H1 (cell line): ENCODE measurements at regions not wholly inside any gene's neighbourhood (a gene's known extent, or its start where the extent isn't known, plus 50 kb on each side); places are given as distances from the start of the nearest gene placed in this dataset.

Experiments used
- CTCF ChIA-PET: fragments of 300-600 bp; sonication (Branson Sonifier 250); formaldehyde crosslinking; loops from one replicate; lab custom pipeline; 2021; ENCODE audit not compliant: partially characterized antibody; lab: Charles Lee
- POLR2A ChIA-PET: fragments of 300-600 bp; sonication (Branson Sonifier 250); formaldehyde crosslinking; loops from one replicate; lab custom pipeline; 2021; ENCODE audit warnings: inconsistent platforms; ENCODE audit not compliant: partially characterized antibody; lab: Charles Lee
- DNase-seq, 2 experiments: peaks; one replicate each; pipeline versions ENCODE4 v3.0.0 to v3.0.0-alpha.2; 2010 to 2022; ENCODE audit warnings: low spot score in 2 of 2, low read depth in 1 of 2, mixed read lengths in 1 of 2
- FAIRE-seq: peaks from 2 replicates; lab custom pipeline; 2011; peaks lifted over from hg19 to GRCh38; lab: Jason Lieb, UNC
- H2AFZ ChIP-seq: 2 replicates; pipeline ENCODE4 v1.8.1; 2012; ENCODE audit warnings: low read length, inconsistent platforms
- H2AK5ac ChIP-seq: 2 replicates; pipeline ENCODE4 v1.6.1; 2013; ENCODE audit warnings: low read depth, low read length
- H2BK120ac ChIP-seq: replicated peaks from 2 replicates; pipeline ENCODE3; 2013; ENCODE audit warnings: low read depth, low read length, inconsistent platforms
- H2BK12ac ChIP-seq: 2 replicates; pipeline ENCODE4 v1.6.1; 2013; ENCODE audit warnings: low read depth, low read length
- H2BK15ac ChIP-seq: 2 replicates; pipeline ENCODE4 v1.6.1; 2013; ENCODE audit warnings: low read length
- H2BK20ac ChIP-seq: 2 replicates; pipeline ENCODE4 v1.6.1; 2013; ENCODE audit warnings: low read length
- H2BK5ac ChIP-seq: 2 replicates; pipeline ENCODE4 v1.6.1; 2013; ENCODE audit warnings: low read depth, low read length
- H3K14ac ChIP-seq: 2 replicates; pipeline ENCODE4 v1.6.1; 2013; ENCODE audit warnings: inconsistent platforms; ENCODE audit not compliant: insufficient read length
- H3K18ac ChIP-seq: 2 replicates; pipeline ENCODE4 v1.6.1; 2013; ENCODE audit warnings: low read length; ENCODE audit errors: extremely low read depth
- H3K23ac ChIP-seq: 2 replicates; pipeline ENCODE4 v1.6.1; 2013; ENCODE audit warnings: inconsistent platforms; ENCODE audit not compliant: insufficient read length
- H3K23me2 ChIP-seq: 2 replicates; pipeline ENCODE4 v1.6.1; 2013; ENCODE audit warnings: low read depth, low read length
- H3K27ac ChIP-seq: 2 replicates; pipeline ENCODE4 v1.6.1; 2011; ENCODE audit warnings: low read depth, low read length, inconsistent platforms
- H3K27me3 ChIP-seq, 4 experiments: replicated peaks in 1 of 4; 1 replicate in 1 of 4; 2 replicates in 3 of 4; pipeline versions ENCODE4 v1.6.1 to v1.8.1; 2011 to 2013; ENCODE audit warnings: low read length in 3 of 4, mild to moderate bottlenecking in 3 of 4, inconsistent platforms in 2 of 4, mixed read lengths in 2 of 4, moderate library complexity in 1 of 4; ENCODE audit not compliant: control insufficient read depth in 3 of 4, insufficient read depth in 3 of 4; ENCODE audit errors: extremely low read depth in 1 of 4
- H3K36me3 ChIP-seq, 4 experiments: 2 replicates each; pipeline versions ENCODE4 v1.6.1 to v1.8.1; 2011 to 2013; ENCODE audit warnings: mild to moderate bottlenecking in 4 of 4, low read length in 3 of 4, moderate library complexity in 2 of 4, control low read depth in 1 of 4, inconsistent platforms in 1 of 4; ENCODE audit not compliant: insufficient read depth in 4 of 4, control insufficient read depth in 2 of 4
- H3K4ac ChIP-seq: replicated peaks from 2 replicates; pipeline ENCODE3; 2013; ENCODE audit warnings: low read length, low read depth, mixed read lengths, inconsistent platforms; ENCODE audit not compliant: insufficient read length
- H3K4me1 ChIP-seq, 4 experiments: replicated peaks in 1 of 4; 1 replicate in 1 of 4; 2 replicates in 3 of 4; pipeline versions ENCODE4 v1.6.1 to v1.8.1; 2011 to 2013; ENCODE audit warnings: low read length in 3 of 4, inconsistent platforms in 2 of 4, mixed read lengths in 1 of 4; ENCODE audit not compliant: insufficient read depth in 4 of 4, control insufficient read depth in 3 of 4
- H3K4me2 ChIP-seq, 2 experiments: 2 replicates each; pipeline versions ENCODE4 v1.6.1 to v1.8.1; 2011 to 2013; ENCODE audit warnings: low read depth in 2 of 2, low read length in 2 of 2, control low read depth in 1 of 2, inconsistent platforms in 1 of 2, mild to moderate bottlenecking in 1 of 2; ENCODE audit not compliant: insufficient read depth in 1 of 2
- H3K4me3 ChIP-seq, 4 experiments: fragments of 200-600, 300-600 bp in 1 of 4; sonication (generic), shearing (Covaris generic), sonication (Bioruptor Twin) in 1 of 4; 2 replicates each; pipeline versions ENCODE4 v1.5.1 to v1.8.1; 2011 to 2016; ENCODE audit warnings: low read length in 4 of 4, low read depth in 3 of 4, control low read depth in 2 of 4, inconsistent platforms in 2 of 4, mild to moderate bottlenecking in 2 of 4, mixed read lengths in 1 of 4, moderate library complexity in 1 of 4; ENCODE audit not compliant: insufficient read depth in 2 of 4; ENCODE audit errors: extremely low read depth in 1 of 4
- H3K56ac ChIP-seq: replicated peaks from 2 replicates; pipeline ENCODE3; 2013; ENCODE audit warnings: low read depth, mild to moderate bottlenecking, mixed read lengths, low read length, inconsistent platforms; ENCODE audit not compliant: insufficient read length
- H3K79me1 ChIP-seq: 2 replicates; pipeline ENCODE4 v1.6.1; 2013; ENCODE audit warnings: low read depth, low read length, control low read depth
- H3K79me2 ChIP-seq, 2 experiments: 2 replicates each; pipeline versions ENCODE4 v1.6.1 to v1.8.1; 2012 to 2013; ENCODE audit warnings: low read length in 2 of 2, mild to moderate bottlenecking in 2 of 2, inconsistent platforms in 1 of 2; ENCODE audit not compliant: insufficient read depth in 2 of 2, control insufficient read depth in 1 of 2
- H3K9ac ChIP-seq, 4 experiments: replicated peaks in 1 of 4; 1 replicate in 1 of 4; 2 replicates in 3 of 4; pipeline versions ENCODE4 v1.6.1 to v1.8.1; 2011 to 2013; ENCODE audit warnings: low read depth in 3 of 4, low read length in 3 of 4, control low read depth in 2 of 4, mild to moderate bottlenecking in 2 of 4, moderate library complexity in 2 of 4, inconsistent platforms in 1 of 4; ENCODE audit errors: extremely low read depth in 1 of 4
- H3K9me3 ChIP-seq, 2 experiments: 2 replicates each; pipeline versions ENCODE4 v1.6.1 to v1.8.1; 2012 to 2013; ENCODE audit warnings: mild to moderate bottlenecking in 2 of 2, moderate library complexity in 2 of 2, control low read depth in 1 of 2, inconsistent platforms in 1 of 2, low read depth in 1 of 2, low read length in 1 of 2, mixed read lengths in 1 of 2; ENCODE audit not compliant: insufficient read depth in 2 of 2
- H4K20me1 ChIP-seq, 2 experiments: replicated peaks in 1 of 2; 2 replicates each; pipeline versions ENCODE3 to v1.8.1; 2011 to 2013; ENCODE audit warnings: inconsistent platforms in 2 of 2, low read length in 2 of 2, mild to moderate bottlenecking in 1 of 2; ENCODE audit not compliant: insufficient read depth in 2 of 2, control insufficient read depth in 1 of 2
- H4K5ac ChIP-seq: 2 replicates; pipeline ENCODE4 v1.6.1; 2013; ENCODE audit warnings: low read length, low read depth, mixed read lengths, inconsistent platforms; ENCODE audit not compliant: insufficient read length
- H4K8ac ChIP-seq: 2 replicates; pipeline ENCODE4 v1.8.0; 2013; ENCODE audit warnings: mild to moderate bottlenecking, moderate library complexity, low read length, inconsistent platforms; ENCODE audit not compliant: insufficient read depth; ENCODE audit errors: extremely low read depth
- H4K91ac ChIP-seq: replicated peaks from 2 replicates; pipeline ENCODE3; 2013; ENCODE audit warnings: low read length, mixed read lengths, inconsistent platforms; ENCODE audit not compliant: insufficient read length
- BACH1 ChIP-seq: IDR thresholded peaks from 2 replicates; pipeline ENCODE4 v1.6.1; 2012; ENCODE audit warnings: low read length, improper control_type of control experiment
- RXRA ChIP-seq: IDR thresholded peaks from 2 replicates; pipeline ENCODE4 v1.6.1; 2011; ENCODE audit warnings: low read depth, mild to moderate bottlenecking, low read length, moderate library complexity; ENCODE audit not compliant: insufficient read depth
- SP2 ChIP-seq: IDR thresholded peaks from 2 replicates; pipeline ENCODE4 v1.6.1; 2012; ENCODE audit warnings: mild to moderate bottlenecking, low read length, inconsistent platforms
- SP4 ChIP-seq: IDR thresholded peaks from 2 replicates; pipeline ENCODE4 v1.6.1; 2012; ENCODE audit warnings: low read length, inconsistent platforms
- USF2 ChIP-seq: IDR thresholded peaks from 2 replicates; pipeline ENCODE4 v1.6.1; 2011; ENCODE audit warnings: low read length, improper control_type of control experiment
- WGBS, 2 experiments: shearing (Covaris generic) in 1 of 2; methylation state at CpG; one replicate each; pipeline versions ENCODE4 v1.1.6 to v1.1.7; 2013 to 2015; ENCODE audit warnings: low lambda C conversion rate in 2 of 2, mixed read lengths in 2 of 2, inconsistent platforms in 1 of 2, low coverage in 1 of 2, missing lambda C conversion rate in 1 of 2; ENCODE audit not compliant: insufficient replicate concordance in 2 of 2, insufficient coverage in 1 of 2, insufficient read length in 1 of 2; ENCODE audit errors: extremely low coverage in 1 of 2, missing lambda C conversion rate in 1 of 2; 5-methylcytosine and 5-hydroxymethylcytosine counted together

- Histone ChIP-seq H3K18ac (no peak overlapping the region), H2AFZ (no peak overlapping the region), H3K79me2 (no peaks in the 10 kb centered on the region), H3K36me3 (no peaks in the 10 kb centered on the region), H3K79me1 (no peaks in the 10 kb centered on the region), H4K20me1 (no peaks in the 10 kb centered on the region), H3K4me3 (no peak overlapping the region), H3K27me3 (no peaks in the 10 kb centered on the region), H3K4me2 (no peak overlapping the region), H3K4ac (no peak overlapping the region), H3K23ac (no peak overlapping the region), H3K4me1 (no peaks in the 10 kb centered on the region), H3K9ac (no peak overlapping the region), H2BK5ac (no peak overlapping the region), H3K14ac (no peak overlapping the region), H4K91ac (no peak overlapping the region), H2BK120ac (no peak overlapping the region), H2AK5ac (no peak overlapping the region; the same call in 1 of the 2 replicates), H4K8ac (no peak overlapping the region), H3K56ac (no peak overlapping the region), H2BK12ac (no peak overlapping the region), H3K23me2 (no peaks in the 10 kb centered on the region; the same call in 1 of the 2 replicates), H3K27ac (no peak overlapping the region), H2BK20ac (no peak overlapping the region), H2BK15ac (no peak overlapping the region), H3K9me3 (no peaks in the 10 kb centered on the region), H4K5ac (no peak overlapping the region)
- DNase-seq (no peak), FAIRE-seq (no peak)
- WGBS, 2 experiments, result 91% methylated on average over 3 of the region's 3 CpGs; no CpG with 5 or more reads in 1 of the 2 experiments
- ChIA-PET CTCF (interaction anchor here (1.5 to 2.6 kb wide), 4 partner anchors 11 to 217 kb away, joined by 3 to 19 read pairs (median 8); no protein-coding TSS in a partner anchor), POLR2A (no interaction called here)
- TF ChIP-seq SP4 (no peak), USF2 (no peak), RXRA (no peak), BACH1 (no peak), SP2 (no peak)
Observed at GRCh38 chr20:22908944-22909343, 126.2 kb upstream of the SSTR4 start.
